Chondrocyte (in vitro differentiated cells): ENCODE measurements at regions not wholly inside any gene's neighbourhood (a gene's known extent, or its start where the extent isn't known, plus 50 kb on each side); places are given as distances from the start of the nearest gene placed in this dataset.

Experiments
- DNase-seq: peaks from one replicate; pipeline ENCODE4 v3.0.0; 2021; ENCODE audit warnings: mixed read lengths, low spot score
- H3K27ac Mint-ChIP-seq: one replicate; pipeline ENCODE4 v1.8.0; 2021; ENCODE audit warnings: mild to moderate bottlenecking, moderate library complexity, mixed read lengths; ENCODE audit not compliant: unreplicated experiment
- H3K27me3 Mint-ChIP-seq: 2 replicates; pipeline ENCODE4 v1.8.0; 2021; ENCODE audit warnings: low read depth, mixed read lengths
- H3K36me3 Mint-ChIP-seq: 2 replicates; pipeline ENCODE4 v1.8.0; 2021; ENCODE audit warnings: low read depth, mixed read lengths
- H3K4me1 Mint-ChIP-seq: 2 replicates; pipeline ENCODE4 v1.8.0; 2021; ENCODE audit warnings: low read depth, mild to moderate bottlenecking, mixed read lengths
- H3K4me3 Mint-ChIP-seq: one replicate; pipeline ENCODE4 v1.8.0; 2021; ENCODE audit warnings: mild to moderate bottlenecking, moderate library complexity, mixed read lengths; ENCODE audit not compliant: unreplicated experiment
- H3K9me3 Mint-ChIP-seq: 2 replicates; pipeline ENCODE4 v1.8.0; 2021; ENCODE audit warnings: low read depth, mixed read lengths
- CTCF ChIP-seq: fragments of 200-600 bp; sonication (generic); IDR thresholded peaks from 2 replicates; pipeline ENCODE4 v1.5.0; 2021; ENCODE audit warnings: antibody characterized with exemption, mild to moderate bottlenecking, moderate library complexity

DNA sequence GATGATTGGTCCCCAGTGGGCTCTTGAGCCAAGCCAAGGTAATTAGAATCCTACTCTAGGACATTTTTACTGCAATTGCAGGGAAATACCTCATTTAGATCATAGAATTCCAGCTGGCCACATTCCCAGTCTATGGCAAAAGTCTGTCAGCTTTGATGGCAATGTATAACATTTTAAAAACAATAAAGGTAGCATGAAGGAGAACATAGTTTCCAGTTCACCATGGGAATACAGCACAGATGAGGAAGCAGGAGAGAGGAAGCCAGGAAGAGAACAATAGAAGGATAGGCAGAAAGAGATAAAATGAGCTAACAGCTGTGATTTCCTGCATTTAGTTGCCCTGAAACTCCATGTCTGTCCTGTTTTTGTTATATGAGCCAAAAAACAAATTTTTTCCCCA lies 897.3 kb upstream of the DDX18 start:
- TF ChIP-seq CTCF, result no peak
- peaks cover 4% of the 10 kb centered on the region for H3K27me3 Mint-ChIP-seq
- H3K4me3 Mint-ChIP-seq, result no peak overlapping the region
- no peaks in the 10 kb centered on the region for H3K36me3 Mint-ChIP-seq
- peaks cover 4% of the 10 kb centered on the region for H3K9me3 Mint-ChIP-seq
- DNase-seq, result no peak
- no peaks in the 10 kb centered on the region for H3K4me1 Mint-ChIP-seq
- no peak overlapping the region for H3K27ac Mint-ChIP-seq

DNA sequence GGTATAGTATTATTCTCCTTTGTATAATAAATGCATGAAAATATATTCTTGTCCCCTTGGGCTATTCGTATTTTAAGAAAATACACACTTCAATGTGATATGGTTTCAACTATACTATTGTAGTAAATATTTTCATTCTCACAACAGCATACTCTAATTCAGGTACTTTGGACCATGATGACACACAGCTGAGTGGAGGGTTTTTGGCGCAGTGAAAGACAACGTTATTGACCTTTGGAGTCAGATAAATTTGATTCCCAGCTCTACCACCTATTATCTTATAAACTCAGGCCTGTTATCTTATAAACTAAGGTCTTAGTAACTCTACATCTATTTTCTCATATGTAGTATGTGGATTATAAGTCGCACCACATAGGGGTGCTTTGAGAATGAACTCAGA lies 895.9 kb upstream of the DDX18 start:
- Mint-ChIP-seq H3K4me3 (no peak overlapping the region), H3K36me3 (no peaks in the 10 kb centered on the region), H3K27ac (no peak overlapping the region), H3K27me3 (no peaks in the 10 kb centered on the region), H3K9me3 (peaks cover 4% of the 10 kb centered on the region), H3K4me1 (no peaks in the 10 kb centered on the region)
- DNase-seq, result no peak
- TF ChIP-seq CTCF, result no peak

- no peaks in the 10 kb centered on the region for H3K27me3 Mint-ChIP-seq
- DNase-seq, result no peak
- H3K27ac Mint-ChIP-seq, result no peak overlapping the region
- H3K4me1 Mint-ChIP-seq, result no peaks in the 10 kb centered on the region
- no peak overlapping the region for H3K4me3 Mint-ChIP-seq
- no peak for TF ChIP-seq CTCF
- H3K36me3 Mint-ChIP-seq, result no peaks in the 10 kb centered on the region
- no peaks in the 10 kb centered on the region for H3K9me3 Mint-ChIP-seq
These were observed 892.1 kb upstream of the DDX18 start for GRCh38 chr2:116922414-116922813.

DNA sequence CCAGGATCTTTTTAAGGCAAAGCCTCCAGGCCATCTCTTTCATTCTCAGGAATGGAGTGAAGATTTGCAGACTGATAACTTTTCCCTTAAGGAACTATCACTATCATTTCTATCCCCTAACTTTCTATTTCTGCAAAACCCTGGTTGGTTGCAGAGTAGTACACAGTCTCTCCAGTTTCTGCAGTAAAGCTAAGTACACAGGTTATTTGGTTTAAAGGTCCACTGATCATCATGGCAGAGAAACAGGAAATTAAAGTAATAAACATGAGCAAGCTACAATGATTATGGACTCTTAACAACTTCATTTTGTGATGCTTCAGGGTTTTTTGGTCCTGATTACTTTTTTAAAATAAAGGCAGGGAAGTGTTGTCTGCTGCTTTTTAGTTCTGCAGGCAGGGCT lies 890.0 kb upstream of the DDX18 start:
- H3K27me3 Mint-ChIP-seq, result no peaks in the 10 kb centered on the region
- no peak for DNase-seq
- H3K9me3 Mint-ChIP-seq, result peaks cover 7% of the 10 kb centered on the region
- no peaks in the 10 kb centered on the region for H3K4me1 Mint-ChIP-seq
- no peak for TF ChIP-seq CTCF
- H3K27ac Mint-ChIP-seq, result no peak overlapping the region
- H3K36me3 Mint-ChIP-seq, result no peaks in the 10 kb centered on the region
- no peak overlapping the region for H3K4me3 Mint-ChIP-seq

DNA sequence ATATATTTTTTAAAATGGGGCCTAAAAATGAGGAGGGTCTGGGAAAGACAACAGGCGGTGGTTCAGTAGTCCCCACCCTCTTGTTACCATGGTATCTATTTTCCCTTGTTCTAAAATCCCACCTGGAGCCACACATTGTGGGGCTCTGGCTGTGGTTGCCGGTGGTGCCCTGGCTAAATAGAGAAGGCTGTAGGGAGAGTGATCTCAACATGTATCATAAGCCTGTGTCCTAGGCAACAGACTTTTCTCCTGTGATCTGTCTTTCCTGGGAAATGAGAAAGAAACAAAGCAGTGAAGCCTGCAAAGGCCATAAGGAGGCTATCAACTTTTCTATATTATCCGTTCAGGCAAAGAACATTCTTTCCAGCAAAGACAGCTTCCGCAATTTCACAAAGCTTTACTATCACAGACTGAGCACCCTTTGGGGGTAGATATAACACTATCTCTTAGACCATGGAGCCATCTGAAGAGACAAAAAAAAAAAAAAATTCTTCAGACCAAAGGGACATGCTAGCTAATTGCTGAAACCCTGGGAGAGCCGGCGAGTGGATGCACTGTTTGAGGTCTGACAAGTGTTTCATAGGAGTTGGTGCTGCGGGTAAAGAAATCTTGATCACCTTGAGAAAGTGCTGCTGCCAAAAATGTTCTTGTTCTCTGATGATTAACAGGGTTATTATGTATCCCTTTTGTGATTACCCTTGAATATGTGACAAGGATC lies 879.2 kb upstream of the DDX18 start:
- no peaks in the 10 kb centered on the region for H3K36me3 Mint-ChIP-seq
- peaks cover 4% of the 10 kb centered on the region for H3K9me3 Mint-ChIP-seq
- DNase-seq, result no peak
- no peaks in the 10 kb centered on the region for H3K27me3 Mint-ChIP-seq
- H3K27ac Mint-ChIP-seq, result no peak overlapping the region
- TF ChIP-seq CTCF, result no peak
- H3K4me3 Mint-ChIP-seq, result no peak overlapping the region
- H3K4me1 Mint-ChIP-seq, result no peaks in the 10 kb centered on the region
